ENCODE measurements at regions not wholly inside any gene's neighbourhood (a gene's known extent, or its start where the extent isn't known, plus 50 kb on each side); places are given as distances from the start of the nearest gene placed in this dataset.

GRCh38 chr5:2205185-2205585 lies 322.5 kb upstream of the IRX4 start:
- no peaks in the 10 kb centered on the region for H3K4me1 ChIP-seq (ENCODE audit: control insufficient read depth in 2 of 2, insufficient read depth in 2 of 2, low read length in 2 of 2)
- H3K9me3 ChIP-seq (ENCODE audit: control insufficient read depth in 2 of 2, insufficient read depth in 1 of 2, low read length in 1 of 2): no peaks in the 10 kb centered on the region
- no peak overlapping the region for H3K4me3 ChIP-seq (ENCODE audit: low read length in 2 of 2)
- no peak for DNase-seq (ENCODE audit: low read depth in 6 of 9, low spot score in 9 of 9)
- 95% methylated on average over 14 of the region's 14 CpGs for WGBS
- H3K36me3 ChIP-seq (ENCODE audit: control insufficient read depth in 2 of 2, insufficient read depth in 2 of 2, low read length in 1 of 2): no peaks in the 10 kb centered on the region
- H3K27me3 ChIP-seq (ENCODE audit: control insufficient read depth in 2 of 2, insufficient read depth in 1 of 2, low read length in 1 of 2): peaks cover 0 to 7% of the 10 kb centered on the region in 2 donors
- no peak overlapping the region for H3K27ac ChIP-seq (ENCODE audit: low read depth in 1 of 2, low read length in 1 of 2)

DNA sequence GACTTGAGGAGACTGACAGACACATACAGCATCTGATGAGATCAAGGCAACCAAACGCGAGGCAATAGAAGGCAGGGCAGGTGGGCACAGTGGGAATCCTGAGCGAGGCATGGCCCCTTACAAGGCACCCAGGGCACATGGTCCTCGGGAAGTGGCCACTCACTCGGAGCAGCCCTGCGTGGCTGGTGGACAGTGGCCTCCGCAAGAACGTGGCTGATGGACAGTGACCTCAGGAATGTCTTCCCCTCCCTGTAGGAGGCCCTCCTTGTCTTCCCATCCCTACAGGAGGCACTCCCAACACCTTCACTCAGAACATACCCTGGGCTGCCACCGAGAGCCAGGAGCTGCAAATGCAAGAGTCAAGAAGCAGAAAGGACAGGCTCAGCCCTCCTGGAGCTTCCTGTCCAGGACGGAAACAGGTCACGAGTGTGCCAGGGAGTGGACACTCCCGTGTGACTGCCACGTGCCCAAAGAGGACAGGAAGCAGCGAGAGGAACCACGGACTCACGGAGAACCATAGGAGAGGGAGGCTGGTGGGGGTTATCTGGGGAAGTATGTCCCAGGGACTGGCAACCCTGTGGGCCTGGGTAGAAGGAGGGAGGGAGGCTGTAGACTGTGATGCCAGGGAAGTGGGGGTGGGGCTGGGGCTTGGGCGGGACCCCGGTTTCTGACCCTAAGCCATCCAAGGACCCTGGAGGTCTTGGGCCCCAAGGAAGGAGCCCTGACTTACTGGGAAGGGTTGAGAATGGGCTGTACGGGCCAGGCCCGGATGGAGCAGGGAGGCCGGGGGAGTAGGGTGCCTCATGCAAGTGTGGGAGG lies 321.9 kb upstream of the IRX4 start:
- H3K4me3 ChIP-seq (ENCODE audit: low read length in 2 of 2): no peak overlapping the region
- H3K9me3 ChIP-seq (ENCODE audit: control insufficient read depth in 2 of 2, insufficient read depth in 1 of 2, low read length in 1 of 2): no peaks in the 10 kb centered on the region
- H3K4me1 ChIP-seq (ENCODE audit: control insufficient read depth in 2 of 2, insufficient read depth in 2 of 2, low read length in 2 of 2): no peaks in the 10 kb centered on the region
- no peaks in the 10 kb centered on the region for H3K36me3 ChIP-seq (ENCODE audit: control insufficient read depth in 2 of 2, insufficient read depth in 2 of 2, low read length in 1 of 2)
- H3K27me3 ChIP-seq (ENCODE audit: control insufficient read depth in 2 of 2, insufficient read depth in 1 of 2, low read length in 1 of 2): peaks cover 0 to 7% of the 10 kb centered on the region in 2 donors
- DNase-seq (ENCODE audit: low read depth in 6 of 9, low spot score in 9 of 9): no peak
- WGBS: 89% methylated on average over 21 of the region's 21 CpGs
- no peak overlapping the region for H3K27ac ChIP-seq (ENCODE audit: low read depth in 1 of 2, low read length in 1 of 2)

DNA sequence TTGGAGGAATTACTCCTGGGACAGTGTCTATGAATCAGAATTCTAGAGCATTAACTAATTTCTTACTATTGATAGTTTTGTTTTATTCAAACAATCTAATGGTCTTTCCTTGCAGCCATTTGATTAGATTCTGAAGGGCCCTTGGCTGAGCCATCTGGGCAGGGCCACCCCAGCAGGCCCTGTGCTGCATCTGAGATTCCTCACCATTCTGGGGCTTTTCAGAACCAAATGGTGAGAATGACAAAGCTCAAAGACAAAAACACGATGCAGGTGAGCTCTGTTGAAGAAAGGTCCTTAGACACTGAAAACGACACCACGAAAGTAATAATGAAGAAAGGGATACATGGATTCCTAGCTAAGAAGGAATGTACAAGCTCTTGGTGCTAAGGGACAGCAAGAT lies 321.0 kb upstream of the IRX4 start:
- Histone ChIP-seq H3K27me3 (ENCODE audit: control insufficient read depth in 2 of 2, insufficient read depth in 1 of 2, low read length in 1 of 2) (peaks cover 0 to 7% of the 10 kb centered on the region in 2 donors), H3K4me1 (ENCODE audit: control insufficient read depth in 2 of 2, insufficient read depth in 2 of 2, low read length in 2 of 2) (no peaks in the 10 kb centered on the region), H3K4me3 (ENCODE audit: low read length in 2 of 2) (no peak overlapping the region), H3K9me3 (ENCODE audit: control insufficient read depth in 2 of 2, insufficient read depth in 1 of 2, low read length in 1 of 2) (no peaks in the 10 kb centered on the region), H3K36me3 (ENCODE audit: control insufficient read depth in 2 of 2, insufficient read depth in 2 of 2, low read length in 1 of 2) (no peaks in the 10 kb centered on the region), H3K27ac (ENCODE audit: low read depth in 1 of 2, low read length in 1 of 2) (no peak overlapping the region)
- 60% methylated on average over 3 of the region's 3 CpGs for WGBS
- no peak for DNase-seq (ENCODE audit: low read depth in 6 of 9, low spot score in 9 of 9)

GRCh38 chr5:2201832-2202231 lies 319.1 kb upstream of the IRX4 start:
- no peak for DNase-seq (ENCODE audit: low read depth in 6 of 9, low spot score in 9 of 9)
- H3K4me3 ChIP-seq (ENCODE audit: low read length in 2 of 2): no peak overlapping the region
- no peak overlapping the region for H3K27ac ChIP-seq (ENCODE audit: low read depth in 1 of 2, low read length in 1 of 2)
- H3K27me3 ChIP-seq (ENCODE audit: control insufficient read depth in 2 of 2, insufficient read depth in 1 of 2, low read length in 1 of 2): no peaks in the 10 kb centered on the region
- H3K36me3 ChIP-seq (ENCODE audit: control insufficient read depth in 2 of 2, insufficient read depth in 2 of 2, low read length in 1 of 2): no peaks in the 10 kb centered on the region
- H3K9me3 ChIP-seq (ENCODE audit: control insufficient read depth in 2 of 2, insufficient read depth in 1 of 2, low read length in 1 of 2): no peaks in the 10 kb centered on the region
- H3K4me1 ChIP-seq (ENCODE audit: control insufficient read depth in 2 of 2, insufficient read depth in 2 of 2, low read length in 2 of 2): no peaks in the 10 kb centered on the region
- 96% methylated on average over 9 of the region's 9 CpGs for WGBS

- Histone ChIP-seq H3K4me3 (ENCODE audit: low read length in 2 of 2) (no peak overlapping the region), H3K27ac (ENCODE audit: low read depth in 1 of 2, low read length in 1 of 2) (no peak overlapping the region), H3K36me3 (ENCODE audit: control insufficient read depth in 2 of 2, insufficient read depth in 2 of 2, low read length in 1 of 2) (no peaks in the 10 kb centered on the region), H3K4me1 (ENCODE audit: control insufficient read depth in 2 of 2, insufficient read depth in 2 of 2, low read length in 2 of 2) (no peaks in the 10 kb centered on the region), H3K9me3 (ENCODE audit: control insufficient read depth in 2 of 2, insufficient read depth in 1 of 2, low read length in 1 of 2) (no peaks in the 10 kb centered on the region), H3K27me3 (ENCODE audit: control insufficient read depth in 2 of 2, insufficient read depth in 1 of 2, low read length in 1 of 2) (no peaks in the 10 kb centered on the region)
- DNase-seq (ENCODE audit: low read depth in 6 of 9, low spot score in 9 of 9): no peak
- WGBS: 77% methylated on average over 2 of the region's 2 CpGs
These were observed 318.7 kb upstream of the IRX4 start for GRCh38 chr5:2201421-2201820.

DNA sequence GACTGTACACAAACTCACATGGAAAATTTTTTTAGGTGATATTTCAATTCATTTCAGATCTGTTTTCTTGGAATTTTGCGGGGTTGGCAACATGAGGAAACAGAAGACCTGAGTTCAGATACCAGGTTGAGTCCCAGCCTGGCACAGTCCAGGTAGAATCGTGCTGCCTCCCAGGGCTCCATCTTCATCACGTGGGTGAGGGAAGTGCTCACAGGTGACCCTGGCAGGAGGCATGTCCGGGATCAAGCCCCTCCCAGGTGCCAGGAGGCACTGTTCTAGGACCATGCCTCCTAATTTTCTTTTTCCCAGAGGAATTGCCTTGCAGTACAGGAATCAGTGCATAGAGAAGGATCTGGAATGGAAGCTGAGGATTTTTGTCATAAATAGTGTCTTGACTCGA lies 318.3 kb upstream of the IRX4 start:
- Histone ChIP-seq H3K4me3 (ENCODE audit: low read length in 2 of 2) (no peak overlapping the region), H3K36me3 (ENCODE audit: control insufficient read depth in 2 of 2, insufficient read depth in 2 of 2, low read length in 1 of 2) (no peaks in the 10 kb centered on the region), H3K9me3 (ENCODE audit: control insufficient read depth in 2 of 2, insufficient read depth in 1 of 2, low read length in 1 of 2) (no peaks in the 10 kb centered on the region), H3K27ac (ENCODE audit: low read depth in 1 of 2, low read length in 1 of 2) (no peak overlapping the region), H3K27me3 (ENCODE audit: control insufficient read depth in 2 of 2, insufficient read depth in 1 of 2, low read length in 1 of 2) (no peaks in the 10 kb centered on the region), H3K4me1 (ENCODE audit: control insufficient read depth in 2 of 2, insufficient read depth in 2 of 2, low read length in 2 of 2) (no peaks in the 10 kb centered on the region)
- no peak for DNase-seq (ENCODE audit: low read depth in 6 of 9, low spot score in 9 of 9)
- WGBS: 85% methylated on average over 5 of the region's 5 CpGs

DNA sequence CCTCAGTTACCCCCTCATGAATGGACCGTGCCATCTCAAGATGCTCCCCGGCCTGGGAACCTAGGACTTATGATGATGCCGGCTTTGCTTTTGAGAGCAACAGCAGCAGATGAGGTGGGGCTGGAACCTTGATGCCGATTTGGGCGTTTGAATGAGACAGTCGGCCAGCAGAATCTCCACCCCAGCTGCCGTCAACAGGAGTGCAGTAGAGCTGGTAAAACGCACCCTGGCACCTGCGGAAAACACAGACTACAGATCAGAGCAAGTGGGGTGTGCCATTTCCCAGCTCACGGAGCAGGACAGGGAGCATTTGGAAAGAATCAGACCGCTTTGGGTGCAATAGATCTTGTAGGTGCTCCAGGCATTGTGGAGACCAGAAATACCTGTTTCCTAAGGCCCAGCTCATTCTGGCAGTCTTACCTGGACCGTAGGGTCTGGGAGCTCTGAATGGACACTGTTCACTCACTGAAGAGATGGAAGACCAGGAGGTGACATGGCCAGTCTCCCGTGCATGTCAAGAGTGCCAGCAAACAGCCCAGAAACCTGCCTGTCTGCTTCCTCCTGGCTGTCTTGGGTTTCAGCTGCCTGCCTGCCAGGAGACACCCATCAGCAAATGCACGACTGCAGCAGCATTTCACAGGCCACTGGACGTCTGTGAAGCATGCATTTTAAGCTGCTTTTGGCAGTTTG lies 317.7 kb upstream of the IRX4 start:
- no peak overlapping the region for H3K27ac ChIP-seq (ENCODE audit: low read depth in 1 of 2, low read length in 1 of 2)
- H3K9me3 ChIP-seq (ENCODE audit: control insufficient read depth in 2 of 2, insufficient read depth in 1 of 2, low read length in 1 of 2): no peaks in the 10 kb centered on the region
- H3K4me1 ChIP-seq (ENCODE audit: control insufficient read depth in 2 of 2, insufficient read depth in 2 of 2, low read length in 2 of 2): no peaks in the 10 kb centered on the region
- no peaks in the 10 kb centered on the region for H3K27me3 ChIP-seq (ENCODE audit: control insufficient read depth in 2 of 2, insufficient read depth in 1 of 2, low read length in 1 of 2)
- H3K36me3 ChIP-seq (ENCODE audit: control insufficient read depth in 2 of 2, insufficient read depth in 2 of 2, low read length in 1 of 2): no peaks in the 10 kb centered on the region
- 80% methylated on average over 15 of the region's 15 CpGs for WGBS
- no peak overlapping the region for H3K4me3 ChIP-seq (ENCODE audit: low read length in 2 of 2)
- no peak for DNase-seq (ENCODE audit: low read depth in 6 of 9, low spot score in 9 of 9)

DNA sequence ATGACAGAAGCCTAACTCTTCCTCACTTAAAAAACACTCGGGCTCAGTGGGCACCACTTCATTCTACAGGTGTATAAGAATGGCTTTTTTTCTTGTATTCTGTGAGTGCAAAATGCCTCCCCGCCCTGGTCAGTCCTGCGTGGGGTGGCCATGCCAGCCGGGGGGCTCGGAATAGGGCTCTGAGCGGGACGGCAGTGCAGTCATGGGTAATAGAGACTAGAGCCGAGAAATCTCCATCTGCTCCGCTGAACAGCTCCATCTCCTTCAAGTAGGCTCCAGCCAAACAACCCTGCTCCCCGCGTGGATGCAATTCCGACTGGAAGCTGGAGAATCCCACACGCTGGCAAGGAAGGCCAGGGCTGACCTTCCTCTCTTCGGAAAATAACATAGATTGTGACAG lies 317.0 kb upstream of the IRX4 start:
- Histone ChIP-seq H3K27me3 (ENCODE audit: control insufficient read depth in 2 of 2, insufficient read depth in 1 of 2, low read length in 1 of 2) (no peaks in the 10 kb centered on the region), H3K4me1 (ENCODE audit: control insufficient read depth in 2 of 2, insufficient read depth in 2 of 2, low read length in 2 of 2) (no peaks in the 10 kb centered on the region), H3K4me3 (ENCODE audit: low read length in 2 of 2) (no peak overlapping the region), H3K9me3 (ENCODE audit: control insufficient read depth in 2 of 2, insufficient read depth in 1 of 2, low read length in 1 of 2) (no peaks in the 10 kb centered on the region), H3K36me3 (ENCODE audit: control insufficient read depth in 2 of 2, insufficient read depth in 2 of 2, low read length in 1 of 2) (no peaks in the 10 kb centered on the region), H3K27ac (ENCODE audit: low read depth in 1 of 2, low read length in 1 of 2) (no peak overlapping the region)
- no peak for DNase-seq (ENCODE audit: low read depth in 6 of 9, low spot score in 9 of 9)
- WGBS: 87% methylated on average over 14 of the region's 14 CpGs

GRCh38 chr5:2196989-2197619 lies 314.4 kb upstream of the IRX4 start:
- 72% methylated on average over 18 of the region's 18 CpGs for WGBS

More at GRCh38 chr5:2196989-2197619, 314.4 kb upstream of the IRX4 start:
- no peaks in the 10 kb centered on the region for H3K36me3 ChIP-seq (ENCODE audit: control insufficient read depth in 2 of 2, insufficient read depth in 2 of 2, low read length in 1 of 2)
- no peaks in the 10 kb centered on the region for H3K27me3 ChIP-seq (ENCODE audit: control insufficient read depth in 2 of 2, insufficient read depth in 1 of 2, low read length in 1 of 2)
- H3K4me1 ChIP-seq (ENCODE audit: control insufficient read depth in 2 of 2, insufficient read depth in 2 of 2, low read length in 2 of 2): no peaks in the 10 kb centered on the region
- no peak for DNase-seq (ENCODE audit: low read depth in 6 of 9, low spot score in 9 of 9)
- no peaks in the 10 kb centered on the region for H3K9me3 ChIP-seq (ENCODE audit: control insufficient read depth in 2 of 2, insufficient read depth in 1 of 2, low read length in 1 of 2)
- H3K4me3 ChIP-seq (ENCODE audit: low read length in 2 of 2): no peak overlapping the region
- no peak overlapping the region for H3K27ac ChIP-seq (ENCODE audit: low read depth in 1 of 2, low read length in 1 of 2)

Data from thymus (tissue), 11 donors.